ENCODE measurements at regions not wholly inside any gene's neighbourhood (a gene's known extent, or its start where the extent isn't known, plus 50 kb on each side); places are given as distances from the start of the nearest gene placed in this dataset.

- no peaks in the 10 kb centered on the region for H3K36me3 ChIP-seq (ENCODE audit: insufficient read depth, low read length)
- H3K4me3 ChIP-seq (ENCODE audit: low read length): no peak overlapping the region
- no peaks in the 10 kb centered on the region for H3K79me2 ChIP-seq (replicated peaks; ENCODE audit: insufficient read depth, low read length)
- TF ChIP-seq TAF1 (IDR thresholded peaks at IDR 0.05; ENCODE audit: low read depth) (no peak), SMC3 (conservative IDR thresholded peaks at IDR 0.05; ENCODE audit: poor library complexity) (no peak), POLR2AphosphoS5 (IDR thresholded peaks at IDR 0.05) (no peak), EP300 (conservative IDR thresholded peaks at IDR 0.05; ENCODE audit: poor library complexity, severe bottlenecking) (no peak), CTCF (IDR thresholded peaks at IDR 0.05; ENCODE audit: poor library complexity, severe bottlenecking) (no peak), RAD21 (conservative IDR thresholded peaks at IDR 0.05) (no peak), MXI1 (conservative IDR thresholded peaks at IDR 0.05; ENCODE audit: poor library complexity, severe bottlenecking) (no peak), EZH2 (IDR thresholded peaks at IDR 0.05; ENCODE audit: borderline replicate concordance, insufficient read depth, low read length, poor library complexity, severe bottlenecking) (no peak)
- TF ChIP-seq, protein P1, sequence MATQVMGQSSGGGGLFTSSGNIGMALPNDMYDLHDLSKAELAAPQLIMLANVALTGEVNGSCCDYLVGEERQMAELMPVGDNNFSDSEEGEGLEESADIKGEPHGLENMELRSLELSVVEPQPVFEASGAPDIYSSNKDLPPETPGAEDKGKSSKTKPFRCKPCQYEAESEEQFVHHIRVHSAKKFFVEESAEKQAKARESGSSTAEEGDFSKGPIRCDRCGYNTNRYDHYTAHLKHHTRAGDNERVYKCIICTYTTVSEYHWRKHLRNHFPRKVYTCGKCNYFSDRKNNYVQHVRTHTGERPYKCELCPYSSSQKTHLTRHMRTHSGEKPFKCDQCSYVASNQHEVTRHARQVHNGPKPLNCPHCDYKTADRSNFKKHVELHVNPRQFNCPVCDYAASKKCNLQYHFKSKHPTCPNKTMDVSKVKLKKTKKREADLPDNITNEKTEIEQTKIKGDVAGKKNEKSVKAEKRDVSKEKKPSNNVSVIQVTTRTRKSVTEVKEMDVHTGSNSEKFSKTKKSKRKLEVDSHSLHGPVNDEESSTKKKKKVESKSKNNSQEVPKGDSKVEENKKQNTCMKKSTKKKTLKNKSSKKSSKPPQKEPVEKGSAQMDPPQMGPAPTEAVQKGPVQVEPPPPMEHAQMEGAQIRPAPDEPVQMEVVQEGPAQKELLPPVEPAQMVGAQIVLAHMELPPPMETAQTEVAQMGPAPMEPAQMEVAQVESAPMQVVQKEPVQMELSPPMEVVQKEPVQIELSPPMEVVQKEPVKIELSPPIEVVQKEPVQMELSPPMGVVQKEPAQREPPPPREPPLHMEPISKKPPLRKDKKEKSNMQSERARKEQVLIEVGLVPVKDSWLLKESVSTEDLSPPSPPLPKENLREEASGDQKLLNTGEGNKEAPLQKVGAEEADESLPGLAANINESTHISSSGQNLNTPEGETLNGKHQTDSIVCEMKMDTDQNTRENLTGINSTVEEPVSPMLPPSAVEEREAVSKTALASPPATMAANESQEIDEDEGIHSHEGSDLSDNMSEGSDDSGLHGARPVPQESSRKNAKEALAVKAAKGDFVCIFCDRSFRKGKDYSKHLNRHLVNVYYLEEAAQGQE (IDR thresholded peaks at IDR 0.05; ENCODE audit: borderline replicate concordance): no peak
- no peaks in the 10 kb centered on the region for H3K27me3 ChIP-seq (ENCODE audit: insufficient read depth, low read depth, low read length)
- no peaks in the 10 kb centered on the region for H3K9me3 ChIP-seq (ENCODE audit: low read length)
- H2AFZ ChIP-seq (ENCODE audit: low read depth, low read length): no peak overlapping the region
- H3F3A ChIP-seq (ENCODE audit: insufficient read depth, low read length, poor library complexity, severe bottlenecking): no peaks in the 10 kb centered on the region
- no peaks in the 10 kb centered on the region for H4K20me1 ChIP-seq (ENCODE audit: insufficient read depth)
- H3K9ac ChIP-seq (ENCODE audit: low read length): no peak overlapping the region
- no peak overlapping the region for H3K4me2 ChIP-seq (ENCODE audit: low read length)
- no peaks in the 10 kb centered on the region for H3K9me2 ChIP-seq (ENCODE audit: insufficient read depth, low read length)
- no peak overlapping the region for H3K27ac ChIP-seq (ENCODE audit: low read length)
These were observed 115.6 kb upstream of the REG3A start for GRCh38 chr2:79275197-79275596.

GRCh38 chr2:79272616-79273015 lies 113.1 kb upstream of the REG3A start:
- Histone ChIP-seq H3K9me2 (ENCODE audit: insufficient read depth, low read length) (no peaks in the 10 kb centered on the region), H3K4me3 (ENCODE audit: low read length) (no peak overlapping the region), H3K9ac (ENCODE audit: low read length) (no peak overlapping the region), H3K36me3 (ENCODE audit: insufficient read depth, low read length) (no peaks in the 10 kb centered on the region), H2AFZ (ENCODE audit: low read depth, low read length) (no peak overlapping the region), H3K27ac (ENCODE audit: low read length) (no peak overlapping the region), H3K4me2 (ENCODE audit: low read length) (no peak overlapping the region), H3K27me3 (ENCODE audit: insufficient read depth, low read depth, low read length) (no peaks in the 10 kb centered on the region), H4K20me1 (ENCODE audit: insufficient read depth) (no peaks in the 10 kb centered on the region), H3K9me3 (ENCODE audit: low read length) (no peaks in the 10 kb centered on the region), H3K79me2 (replicated peaks; ENCODE audit: insufficient read depth, low read length) (no peaks in the 10 kb centered on the region), H3F3A (ENCODE audit: insufficient read depth, low read length, poor library complexity, severe bottlenecking) (no peaks in the 10 kb centered on the region)
- TF ChIP-seq EZH2 (IDR thresholded peaks at IDR 0.05; ENCODE audit: borderline replicate concordance, insufficient read depth, low read length, poor library complexity, severe bottlenecking) (no peak), CTCF (IDR thresholded peaks at IDR 0.05; ENCODE audit: poor library complexity, severe bottlenecking) (no peak), POLR2AphosphoS5 (IDR thresholded peaks at IDR 0.05) (no peak), EP300 (conservative IDR thresholded peaks at IDR 0.05; ENCODE audit: poor library complexity, severe bottlenecking) (no peak), RAD21 (conservative IDR thresholded peaks at IDR 0.05) (no peak), TAF1 (IDR thresholded peaks at IDR 0.05; ENCODE audit: low read depth) (no peak), MXI1 (conservative IDR thresholded peaks at IDR 0.05; ENCODE audit: poor library complexity, severe bottlenecking) (no peak), SMC3 (conservative IDR thresholded peaks at IDR 0.05; ENCODE audit: poor library complexity) (no peak)
- TF ChIP-seq, protein P1 (IDR thresholded peaks at IDR 0.05; ENCODE audit: borderline replicate concordance): no peak

Measured in neural cell (in vitro differentiated cells).